Stomach (tissue), 8 donors: ENCODE measurements at regions not wholly inside any gene's neighbourhood (a gene's known extent, or its start where the extent isn't known, plus 50 kb on each side); places are given as distances from the start of the nearest gene placed in this dataset.

Experiments used
- DNase-seq, 2 donors: peaks; one replicate each; pipeline versions ENCODE4 v3.0.0 to v3.0.0-alpha.2; 2013 to 2019
- H3K27ac ChIP-seq, 5 donors: fragments of 200-600 bp in 4 of 5; sonication (generic) in 4 of 5; one replicate each; pipeline ENCODE4 v1.5.1; 2013 to 2019; ENCODE audit warnings: mild to moderate bottlenecking in 1 of 5, moderate library complexity in 1 of 5
- H3K27me3 ChIP-seq, 3 donors: fragments of 200-600 bp; sonication (generic); one replicate each; pipeline ENCODE4 v1.5.1; 2017 to 2019; ENCODE audit warnings: mixed run types in 1 of 3
- H3K36me3 ChIP-seq, 4 donors: fragments of 200-600 bp; sonication (generic); 1 replicate in 3 of 4; 2 replicates in 1 of 4; pipeline ENCODE4 v1.5.1; 2016 to 2019
- H3K4me1 ChIP-seq, 4 donors: fragments of 200-600 bp; sonication (generic); one replicate each; pipeline ENCODE4 v1.5.1; 2016 to 2019
- H3K4me3 ChIP-seq, 4 donors: fragments of 200-600 bp; sonication (generic) in 3 of 4; one replicate each; pipeline ENCODE4 v1.5.1; 2016 to 2019; ENCODE audit warnings: mild to moderate bottlenecking in 1 of 4
- H3K9me3 ChIP-seq, 4 donors: fragments of 200-600 bp; sonication (generic); one replicate each; pipeline ENCODE4 v1.5.1; 2016 to 2019
- CTCF ChIP-seq, 7 experiments: fragments of 450-650 bp in 4 of 7; fragments of 200-600 bp in 3 of 7; sonication (generic) in 3 of 7; IDR thresholded peaks; one replicate each; pipeline ENCODE4 v1.5.1; 2016 to 2019; ENCODE audit warnings: antibody characterized with exemption in 7 of 7, control low read depth in 2 of 7, mild to moderate bottlenecking in 1 of 7
- EP300 ChIP-seq: sonication (generic); formaldehyde crosslinking; IDR thresholded peaks from one replicate; pipeline ENCODE4 v1.6.1; 2017; ENCODE audit warnings: antibody characterized with exemption
- POLR2A ChIP-seq, 4 donors: fragments of 450-650 bp; IDR thresholded peaks; one replicate each; pipeline ENCODE4 v1.6.1; 2016; ENCODE audit warnings: antibody characterized with exemption in 4 of 4, control low read depth in 2 of 4, mild to moderate bottlenecking in 1 of 4, moderate library complexity in 1 of 4
- POLR2AphosphoS5 ChIP-seq, 3 donors: sonication (generic); formaldehyde crosslinking; IDR thresholded peaks; one replicate each; pipeline ENCODE4 v1.6.1; 2016; ENCODE audit warnings: antibody characterized with exemption in 3 of 3
- WGBS, 5 donors: extraction: QIAGEN DNeasy Blood & Tissue Kit in 3 of 5; methylation state at CpG; one replicate each; pipeline versions ENCODE4 v1.1.5 to v1.1.7; 2013 to 2018; 5-methylcytosine and 5-hydroxymethylcytosine counted together
- intact Hi-C: fragments of 100-400 bp; cut with DNase I; formaldehyde crosslinking; loops from one replicate; pipeline ENCODE4 v1.15.1; 2023; ENCODE audit warnings: low total_unique reads
- donor health status: healthy with polysubstance abuse.
- donor health status: Bipolar disorder and iron deficiency.
- donor health status: healthy.

GRCh38 chr4:123849495-123849894, 452.9 kb downstream of the SPRY1 start:
- H3K4me1 ChIP-seq: no peaks in the 10 kb centered on the region
- no peak overlapping the region for H3K4me3 ChIP-seq
- TF ChIP-seq POLR2A (IDR thresholded peaks at IDR 0.05): no peak
- TF ChIP-seq POLR2AphosphoS5 (IDR thresholded peaks at IDR 0.05): no peak
- no peak for TF ChIP-seq EP300
- no peak for TF ChIP-seq CTCF (IDR thresholded peaks at IDR 0.05)
- intact Hi-C loops: no loop called here
- WGBS, 5 donors: 53 to 74% (median 66%) methylated on average over 1 of the region's 1 CpG
- no peak for DNase-seq
- no peaks in the 10 kb centered on the region for H3K27me3 ChIP-seq
- no peak overlapping the region for H3K27ac ChIP-seq
- no peaks in the 10 kb centered on the region for H3K36me3 ChIP-seq
- H3K9me3 ChIP-seq: peaks cover 0 to 3% (median 0%) of the 10 kb centered on the region in 4 donors

- intact Hi-C loops: no loop called here
- Histone ChIP-seq H3K4me3 (no peak overlapping the region), H3K27ac (no peak overlapping the region), H3K36me3 (no peaks in the 10 kb centered on the region), H3K9me3 (no peaks in the 10 kb centered on the region), H3K4me1 (peaks cover 0 to 5% (median 0%) of the 10 kb centered on the region in 4 donors), H3K27me3 (no peaks in the 10 kb centered on the region)
- 73 to 80% (median 76%) methylated on average over 3 of the region's 3 CpGs for WGBS, 5 donors
- no peak for DNase-seq
- TF ChIP-seq POLR2AphosphoS5 (IDR thresholded peaks at IDR 0.05) (no peak), CTCF (IDR thresholded peaks at IDR 0.05) (no peak), EP300 (no peak), POLR2A (IDR thresholded peaks at IDR 0.05) (no peak)
Observed at GRCh38 chr4:123851521-123851920, 454.9 kb downstream of the SPRY1 start.

GRCh38 chr4:123853651-123854050, 457.1 kb downstream of the SPRY1 start:
- TF ChIP-seq POLR2AphosphoS5 (IDR thresholded peaks at IDR 0.05) (no peak), EP300 (no peak), CTCF (IDR thresholded peaks at IDR 0.05) (no peak), POLR2A (IDR thresholded peaks at IDR 0.05) (no peak)
- WGBS, 5 donors: 87 to 97% (median 93%) methylated on average over 3 of the region's 3 CpGs
- H3K27me3 ChIP-seq: no peaks in the 10 kb centered on the region
- H3K4me3 ChIP-seq: no peak overlapping the region
- no peaks in the 10 kb centered on the region for H3K36me3 ChIP-seq
- H3K9me3 ChIP-seq: no peaks in the 10 kb centered on the region
- no peak for DNase-seq
- intact Hi-C loops: no loop called here
- no peak overlapping the region for H3K27ac ChIP-seq
- peaks cover 0 to 12% (median 5%) of the 10 kb centered on the region in 4 donors for H3K4me1 ChIP-seq

- TF ChIP-seq CTCF (IDR thresholded peaks at IDR 0.05) (peak in 1 of 7 experiments; percentile 4), POLR2AphosphoS5 (IDR thresholded peaks at IDR 0.05) (no peak), POLR2A (IDR thresholded peaks at IDR 0.05) (no peak), EP300 (no peak)
- no peaks in the 10 kb centered on the region for H3K9me3 ChIP-seq
- peak overlapping the region in 4 of 5 donors; percentile 13 to 65 (median 46) for H3K27ac ChIP-seq
- no peak overlapping the region for H3K4me3 ChIP-seq
- peaks cover 0 to 12% (median 5%) of the 10 kb centered on the region in 4 donors for H3K4me1 ChIP-seq
- H3K36me3 ChIP-seq: no peaks in the 10 kb centered on the region
- 7 to 13% (median 11%) methylated on average over 9 of the region's 9 CpGs for WGBS, 5 donors
- DNase-seq: peak; percentile 36 to 71
- H3K27me3 ChIP-seq: no peaks in the 10 kb centered on the region
- intact Hi-C loops: no loop called here
Observed at GRCh38 chr4:123856689-123857545, 460.3 kb downstream of the SPRY1 start.
